NCI-H2196 (cell line): ENCODE measurements at regions not wholly inside any gene's neighbourhood (a gene's known extent, or its start where the extent isn't known, plus 50 kb on each side); places are given as distances from the start of the nearest gene placed in this dataset.
"Not testable (repeated sequence)": the region's sequence is repeated elsewhere in the genome, so short reads cannot be mapped to it uniquely, and the experiment has no call there.

ENCODE experiments used
- DNase-seq: peaks from one replicate; lab custom pipeline; 2025; ENCODE audit not compliant: unreplicated experiment; lab: John Stamatoyannopoulos, UW

DNA sequence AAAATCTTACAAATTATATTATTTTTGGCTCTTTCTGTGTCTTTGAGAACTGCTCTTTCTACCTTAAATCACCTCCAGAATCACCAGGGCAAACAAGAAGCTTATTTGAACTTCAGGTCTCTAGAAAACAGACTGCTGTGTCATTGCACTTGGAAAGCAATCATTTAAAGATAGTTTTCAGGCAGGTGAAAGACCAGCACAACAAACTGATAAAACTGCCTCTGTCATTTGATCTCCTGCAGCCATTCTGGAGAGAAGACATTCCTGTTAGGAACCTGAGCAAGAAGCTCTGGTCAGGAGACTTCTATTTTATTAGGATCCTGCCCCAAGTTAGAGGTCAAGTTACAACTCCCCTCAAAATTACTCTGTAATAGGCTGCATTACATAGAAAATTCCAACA lies 50.7 kb upstream of the AP4E1 start:
- no peak for DNase-seq

DNA sequence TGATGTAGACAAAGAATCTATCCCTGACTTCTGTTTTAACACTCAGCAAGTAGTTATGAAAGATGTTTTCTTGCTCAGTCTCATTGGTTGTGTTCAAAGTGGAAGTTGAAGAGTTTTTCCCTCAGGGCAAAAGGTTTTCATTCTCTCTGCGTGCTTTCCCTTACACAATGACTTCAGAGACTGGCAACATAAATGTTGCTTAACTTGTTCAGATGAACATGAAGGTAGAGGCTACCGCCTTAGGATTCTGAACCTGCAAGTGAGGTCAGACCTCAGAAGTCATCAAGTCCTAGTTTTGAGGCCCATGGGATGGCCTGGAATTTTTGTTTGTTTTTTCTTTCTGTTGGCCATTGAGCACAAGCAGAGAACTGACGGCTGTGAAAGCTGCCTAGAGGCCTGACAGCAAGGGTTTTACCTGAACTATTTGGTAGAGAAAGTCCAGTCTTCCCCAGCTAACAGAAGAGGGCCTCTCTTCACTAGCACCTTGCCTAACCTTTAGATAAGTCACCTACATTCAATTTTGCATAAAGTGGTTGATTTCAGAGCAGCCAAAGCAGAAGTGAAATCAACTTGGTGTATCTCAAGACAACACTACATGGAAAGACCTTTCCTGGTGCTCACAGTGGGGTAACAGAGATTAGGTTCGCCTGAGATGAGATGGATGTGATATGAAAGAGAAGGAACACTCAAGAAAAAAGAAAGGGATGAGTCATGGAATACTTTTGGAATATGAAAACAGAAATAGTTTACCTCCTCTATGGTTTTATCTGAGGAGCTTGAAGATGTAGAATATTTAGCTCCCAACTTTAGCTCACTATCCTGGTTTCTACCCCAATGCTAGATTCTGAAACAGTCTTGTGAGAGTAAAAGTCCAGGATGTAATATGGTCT lies 53.6 kb upstream of the AP4E1 start:
- no peak for DNase-seq

DNA sequence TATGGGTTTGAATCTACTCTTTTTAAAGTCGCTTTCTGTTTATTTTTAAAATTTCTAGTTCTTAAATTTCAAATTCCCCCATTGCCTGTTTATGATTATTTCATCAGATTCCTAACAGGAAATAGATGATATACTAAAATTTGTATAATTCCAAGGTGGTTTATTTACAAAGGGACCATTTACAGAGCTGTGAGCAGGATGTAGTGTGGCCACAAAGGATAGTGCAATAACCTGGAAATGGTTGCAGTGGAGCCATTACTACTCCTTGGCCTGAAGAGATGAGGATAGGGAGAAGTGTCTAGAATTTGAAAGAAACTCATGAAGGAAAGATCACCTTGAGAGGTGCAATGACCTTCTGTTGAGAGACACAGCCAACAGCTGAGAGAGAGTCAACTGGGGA lies 58.5 kb upstream of the AP4E1 start:
- no peak for DNase-seq

DNA sequence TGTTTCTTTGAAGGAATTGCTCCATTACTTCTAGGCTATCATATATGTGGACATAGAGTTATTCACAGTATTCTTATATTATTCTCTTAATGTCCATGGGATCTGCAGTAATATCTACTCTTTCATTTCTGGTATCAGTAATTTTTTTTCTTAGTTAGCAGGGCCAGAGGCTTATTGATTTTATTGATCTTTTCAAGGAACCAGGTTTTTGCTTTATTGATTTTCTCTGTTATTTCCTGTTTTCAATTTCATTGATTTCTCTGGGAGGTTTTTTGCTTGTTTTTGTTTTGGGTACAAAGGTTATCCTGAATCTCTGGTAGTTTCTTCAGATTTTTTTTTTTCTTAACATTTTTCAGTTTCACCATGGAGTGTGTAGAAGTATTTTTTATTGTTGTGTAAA lies 60.1 kb upstream of the AP4E1 start:
- no peak for DNase-seq

GRCh38 chr15:50845181-50845580 lies 63.3 kb upstream of the AP4E1 start:
- not testable (repeated sequence) for DNase-seq

GRCh38 chr15:50840520-50840919 lies 68.0 kb upstream of the AP4E1 start:
- DNase-seq = no peak

GRCh38 chr15:50837256-50837770 lies 71.2 kb upstream of the AP4E1 start:
- no peak for DNase-seq

- no peak for DNase-seq
Measured at GRCh38 chr15:50830477-50831354, 65.2 kb upstream of the SPPL2A start.

- no peak for DNase-seq
Measured at GRCh38 chr15:50828610-50829206, 63.2 kb upstream of the SPPL2A start.

DNA sequence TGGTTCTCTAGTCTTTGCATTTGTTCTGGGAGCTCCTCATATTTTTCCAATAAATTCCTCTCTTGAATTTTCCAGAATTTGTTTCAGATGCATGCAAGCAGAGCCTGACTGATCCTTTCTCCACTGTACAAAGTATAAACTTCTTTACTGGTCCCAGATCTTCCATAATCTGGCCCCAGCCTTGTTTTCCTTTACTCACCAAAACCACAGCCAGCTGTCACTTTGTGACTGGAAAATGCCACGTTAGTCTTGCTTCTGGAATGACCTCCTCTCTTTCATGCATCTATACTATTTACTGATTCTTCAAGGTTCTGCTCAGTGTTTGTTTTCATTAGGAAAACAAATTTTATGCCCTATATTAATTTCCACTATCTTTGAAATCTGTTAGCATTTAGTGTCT lies 60.4 kb upstream of the SPPL2A start:
- DNase-seq = no peak

GRCh38 chr15:50824514-50824913 lies 59.0 kb upstream of the SPPL2A start:
- DNase-seq = no peak

- no peak for DNase-seq
Measured at GRCh38 chr15:50823281-50823680, 57.8 kb upstream of the SPPL2A start.

DNA sequence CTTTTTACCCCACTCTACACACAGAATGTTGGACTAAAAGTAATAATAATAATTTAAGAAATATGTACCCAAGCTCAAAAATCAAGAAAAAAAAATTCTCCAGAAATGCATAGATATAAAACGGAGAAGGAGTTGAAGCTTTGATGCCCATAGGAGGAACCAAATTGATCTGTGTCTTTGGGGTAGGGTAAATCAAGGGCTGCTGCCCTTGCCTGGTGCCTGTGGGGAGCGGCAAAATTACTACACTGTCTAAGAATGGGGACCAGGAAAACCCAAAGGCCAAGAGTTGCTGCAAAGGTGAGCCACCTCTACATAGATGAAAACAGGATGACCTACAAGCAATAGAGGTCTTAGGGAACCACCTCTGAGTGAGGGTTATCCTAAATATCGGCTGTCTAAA lies 56.0 kb upstream of the SPPL2A start:
- DNase-seq = no peak

GRCh38 chr15:50820808-50821382 lies 55.4 kb upstream of the SPPL2A start:
- DNase-seq = no peak

- DNase-seq = no peak
Measured at GRCh38 chr15:50819344-50819743, 53.8 kb upstream of the SPPL2A start.

DNA sequence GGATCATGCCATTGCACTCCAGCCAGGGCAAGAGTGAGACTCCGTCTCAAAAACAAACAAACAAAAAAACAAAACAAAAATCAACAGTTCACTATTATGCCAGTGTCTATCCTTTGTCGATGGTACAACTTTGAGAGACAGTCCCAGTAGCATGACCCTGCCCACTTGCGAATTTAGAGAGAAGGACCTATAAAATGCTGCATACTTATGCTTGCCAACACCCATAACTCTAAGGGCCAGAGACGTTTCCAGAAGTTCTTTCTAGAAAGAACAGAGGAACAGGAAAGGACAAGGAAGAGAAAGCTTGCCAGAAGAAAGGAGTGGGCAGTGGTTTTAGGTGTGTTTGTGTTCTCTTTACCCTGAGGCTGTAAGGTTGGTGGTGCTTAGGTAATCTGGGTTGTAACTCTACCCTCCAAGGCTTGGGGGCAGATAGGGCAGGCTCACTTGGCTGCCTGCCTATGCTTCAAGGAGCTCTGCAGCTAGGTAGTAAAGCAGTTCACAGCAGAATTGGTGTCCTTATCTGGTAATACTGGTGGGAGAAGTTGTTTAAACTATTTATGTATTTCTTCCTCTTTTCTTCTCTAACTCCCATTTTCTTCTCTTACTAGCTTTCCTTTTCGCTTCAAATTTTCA lies 50.6 kb upstream of the SPPL2A start:
- peak; percentile 16 for DNase-seq
